ENCODE measurements at regions not wholly inside any gene's neighbourhood (a gene's known extent, or its start where the extent isn't known, plus 50 kb on each side); places are given as distances from the start of the nearest gene placed in this dataset.

DNA sequence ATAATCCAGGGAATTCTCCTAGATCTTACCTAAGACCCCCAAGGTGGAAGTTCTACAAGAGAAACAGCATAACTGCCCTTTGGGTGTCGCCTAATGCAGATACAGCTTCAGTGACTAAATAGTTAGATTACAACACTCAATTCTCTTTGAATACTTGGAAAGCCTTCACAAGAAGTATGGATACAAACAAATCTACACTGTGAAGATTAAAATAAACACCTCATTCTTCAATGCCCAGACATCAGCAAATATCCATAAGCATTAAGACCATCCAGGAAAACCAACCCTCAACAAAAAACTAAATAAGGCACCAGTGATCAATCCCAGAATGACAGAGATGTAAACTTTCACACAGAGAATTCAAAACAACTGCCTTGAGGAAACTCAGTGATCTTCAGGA, 963.2 kb downstream of the PLOD2 start:
- BruUV-seq (replicated peaks), result no TSS peak
- no peaks in the 10 kb centered on the region for H3K4me1 Mint-ChIP-seq (ENCODE audit: low read depth, unreplicated experiment)
- DNase-seq, result no peak
- TF ChIP-seq, protein P1, sequence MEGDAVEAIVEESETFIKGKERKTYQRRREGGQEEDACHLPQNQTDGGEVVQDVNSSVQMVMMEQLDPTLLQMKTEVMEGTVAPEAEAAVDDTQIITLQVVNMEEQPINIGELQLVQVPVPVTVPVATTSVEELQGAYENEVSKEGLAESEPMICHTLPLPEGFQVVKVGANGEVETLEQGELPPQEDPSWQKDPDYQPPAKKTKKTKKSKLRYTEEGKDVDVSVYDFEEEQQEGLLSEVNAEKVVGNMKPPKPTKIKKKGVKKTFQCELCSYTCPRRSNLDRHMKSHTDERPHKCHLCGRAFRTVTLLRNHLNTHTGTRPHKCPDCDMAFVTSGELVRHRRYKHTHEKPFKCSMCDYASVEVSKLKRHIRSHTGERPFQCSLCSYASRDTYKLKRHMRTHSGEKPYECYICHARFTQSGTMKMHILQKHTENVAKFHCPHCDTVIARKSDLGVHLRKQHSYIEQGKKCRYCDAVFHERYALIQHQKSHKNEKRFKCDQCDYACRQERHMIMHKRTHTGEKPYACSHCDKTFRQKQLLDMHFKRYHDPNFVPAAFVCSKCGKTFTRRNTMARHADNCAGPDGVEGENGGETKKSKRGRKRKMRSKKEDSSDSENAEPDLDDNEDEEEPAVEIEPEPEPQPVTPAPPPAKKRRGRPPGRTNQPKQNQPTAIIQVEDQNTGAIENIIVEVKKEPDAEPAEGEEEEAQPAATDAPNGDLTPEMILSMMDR (IDR thresholded peaks at IDR 0.05; ENCODE audit: unreplicated experiment), result no peak
- no peak overlapping the region for H3K4me3 Mint-ChIP-seq (ENCODE audit: low read depth, unreplicated experiment)
- H3K27ac Mint-ChIP-seq (ENCODE audit: unreplicated experiment), result no peak overlapping the region
- CTCF ChIA-PET, result no interaction called here
- H3K27me3 Mint-ChIP-seq (ENCODE audit: unreplicated experiment), result no peaks in the 10 kb centered on the region
- no peaks in the 10 kb centered on the region for H3K36me3 Mint-ChIP-seq (ENCODE audit: insufficient read depth, unreplicated experiment)
- H3K9me3 Mint-ChIP-seq (ENCODE audit: low read depth, unreplicated experiment), result peaks cover 4% of the 10 kb centered on the region
- intact Hi-C loops (cut with micrococcal nuclease; ENCODE audit: unreplicated experiment), result no loop called here

DNA sequence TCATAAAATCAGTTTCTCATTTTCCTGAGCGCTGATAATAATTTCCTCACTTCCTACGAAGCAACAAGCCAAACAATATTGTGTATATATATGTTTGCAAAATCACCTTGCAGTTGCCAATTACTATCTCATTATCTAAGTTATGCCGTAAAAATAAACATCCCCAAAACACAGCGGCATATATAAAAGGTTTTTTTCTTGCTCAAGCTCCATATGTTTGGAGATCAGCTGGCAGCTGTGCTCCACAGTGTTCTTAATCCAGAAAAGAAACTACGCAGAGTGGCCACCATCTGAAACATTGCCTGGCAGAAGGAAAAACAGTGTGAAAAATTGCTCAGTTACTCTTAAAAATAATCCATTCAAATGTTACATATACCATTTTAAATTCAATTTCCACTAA, 951.4 kb downstream of the PLOD2 start:
- BruUV-seq (replicated peaks), result no TSS peak
- no peak for DNase-seq
- H3K4me3 Mint-ChIP-seq (ENCODE audit: low read depth, unreplicated experiment), result no peak overlapping the region
- H3K36me3 Mint-ChIP-seq (ENCODE audit: insufficient read depth, unreplicated experiment), result no peaks in the 10 kb centered on the region
- CTCF ChIA-PET, result no interaction called here
- H3K27me3 Mint-ChIP-seq (ENCODE audit: unreplicated experiment), result no peaks in the 10 kb centered on the region
- no peaks in the 10 kb centered on the region for H3K4me1 Mint-ChIP-seq (ENCODE audit: low read depth, unreplicated experiment)
- intact Hi-C loops (cut with micrococcal nuclease; ENCODE audit: unreplicated experiment), result no loop called here
- TF ChIP-seq, protein P1 (IDR thresholded peaks at IDR 0.05; ENCODE audit: unreplicated experiment), result no peak
- no peak overlapping the region for H3K27ac Mint-ChIP-seq (ENCODE audit: unreplicated experiment)
- H3K9me3 Mint-ChIP-seq (ENCODE audit: low read depth, unreplicated experiment), result peaks cover 2% of the 10 kb centered on the region

DNA sequence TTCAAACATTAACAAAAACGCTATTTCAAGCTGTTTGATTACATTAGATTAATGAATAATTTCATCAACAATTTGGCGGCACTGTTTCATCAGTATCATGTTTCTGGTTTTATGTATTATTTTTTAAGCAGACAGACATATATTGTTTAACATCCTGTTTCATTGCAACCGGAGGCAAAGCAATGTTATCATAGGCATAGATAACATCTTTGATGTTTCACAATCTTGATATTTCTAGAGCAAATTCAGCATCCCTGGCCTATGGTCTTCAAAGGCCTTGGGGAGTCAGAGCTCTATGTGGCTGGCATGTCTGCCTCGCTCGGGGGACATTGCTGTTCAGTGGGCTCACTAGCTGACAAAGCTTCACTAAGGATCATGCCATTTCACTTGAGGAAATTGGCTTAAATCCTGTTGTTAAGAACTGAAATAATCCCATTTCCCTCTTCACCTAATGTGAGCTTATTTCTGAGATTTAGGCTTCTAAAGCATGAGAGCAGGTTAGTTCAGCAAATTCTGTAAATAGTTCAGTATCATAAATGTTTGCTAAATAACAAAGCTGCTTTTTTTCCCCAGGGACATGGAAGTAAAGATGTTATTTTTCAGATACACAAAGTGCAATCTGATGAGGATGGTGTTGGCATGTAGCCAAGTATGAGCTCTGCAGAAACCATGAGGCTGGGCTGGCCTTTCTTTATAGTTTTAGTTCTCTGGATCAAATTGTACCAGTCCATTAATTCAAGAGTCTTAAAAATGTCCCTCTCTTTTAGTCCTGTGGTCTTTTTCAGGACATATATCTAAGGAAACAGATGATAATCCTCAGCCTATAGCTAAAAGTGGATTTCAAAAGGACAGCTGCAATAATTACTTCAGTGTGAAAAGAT, 941.4 kb downstream of the PLOD2 start:
- BruUV-seq (replicated peaks), result no TSS peak
- no peaks in the 10 kb centered on the region for H3K27me3 Mint-ChIP-seq (ENCODE audit: unreplicated experiment)
- intact Hi-C loops (cut with micrococcal nuclease; ENCODE audit: unreplicated experiment), result no loop called here
- H3K27ac Mint-ChIP-seq (ENCODE audit: unreplicated experiment), result no peak overlapping the region
- H3K4me3 Mint-ChIP-seq (ENCODE audit: low read depth, unreplicated experiment), result no peak overlapping the region
- TF ChIP-seq, protein P1 (IDR thresholded peaks at IDR 0.05; ENCODE audit: unreplicated experiment), result no peak
- H3K4me1 Mint-ChIP-seq (ENCODE audit: low read depth, unreplicated experiment), result no peaks in the 10 kb centered on the region
- CTCF ChIA-PET, result interaction anchor here (0.6 to 1.2 kb wide), 3 partner anchors 27 to 355 kb away, joined by 3 to 4 read pairs (median 3); no protein-coding TSS in a partner anchor
- DNase-seq, result peak; percentile 37
- no peaks in the 10 kb centered on the region for H3K36me3 Mint-ChIP-seq (ENCODE audit: insufficient read depth, unreplicated experiment)
- no peaks in the 10 kb centered on the region for H3K9me3 Mint-ChIP-seq (ENCODE audit: low read depth, unreplicated experiment)

DNA sequence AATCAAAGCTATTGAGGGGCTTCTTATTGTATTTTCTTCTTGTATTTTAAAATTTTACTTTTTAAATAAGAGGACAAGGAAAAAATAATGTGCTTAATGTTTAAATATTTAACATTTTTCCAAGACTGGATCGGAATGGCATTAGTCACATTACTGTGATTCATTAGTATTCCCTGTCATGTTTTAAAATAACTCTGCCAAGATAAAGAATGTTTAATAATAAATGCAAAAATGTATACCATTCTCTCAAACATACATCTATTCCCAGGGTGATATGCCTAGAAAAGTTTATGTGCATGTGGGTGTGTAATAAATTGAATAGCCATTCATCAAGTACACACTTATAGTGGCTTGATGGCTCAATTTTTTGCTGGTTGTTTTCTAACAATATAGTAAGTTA, 936.1 kb downstream of the PLOD2 start:
- no peak overlapping the region for H3K4me3 Mint-ChIP-seq (ENCODE audit: low read depth, unreplicated experiment)
- H3K27me3 Mint-ChIP-seq (ENCODE audit: unreplicated experiment), result no peaks in the 10 kb centered on the region
- intact Hi-C loops (cut with micrococcal nuclease; ENCODE audit: unreplicated experiment), result no loop called here
- H3K4me1 Mint-ChIP-seq (ENCODE audit: low read depth, unreplicated experiment), result no peaks in the 10 kb centered on the region
- BruUV-seq (replicated peaks), result no TSS peak
- H3K27ac Mint-ChIP-seq (ENCODE audit: unreplicated experiment), result no peak overlapping the region
- CTCF ChIA-PET, result interaction anchor here (0.6 kb wide), 1 partner anchor 1017 kb away, joined by 3 read pairs; no protein-coding TSS in a partner anchor
- peaks cover 4% of the 10 kb centered on the region for H3K9me3 Mint-ChIP-seq (ENCODE audit: low read depth, unreplicated experiment)
- TF ChIP-seq, protein P1 (IDR thresholded peaks at IDR 0.05; ENCODE audit: unreplicated experiment), result no peak
- no peaks in the 10 kb centered on the region for H3K36me3 Mint-ChIP-seq (ENCODE audit: insufficient read depth, unreplicated experiment)
- DNase-seq, result no peak

Data from Calu3 (cell line).